Activated T-helper 2 cell treated with anti-CD3 and anti-CD28 coated beads, Interferon-gamma antibody, Interleukin-2, Interleukin-4, amounts not matched to agents 10 μg/mL and 5 μg/mL and 100 μg/mL, durations not matched to agents 14 hours and 24 hours and 36 hours (primary cell): ENCODE measurements at regions not wholly inside any gene's neighbourhood (a gene's known extent, or its start where the extent isn't known, plus 50 kb on each side); places are given as distances from the start of the nearest gene placed in this dataset.

Source experiments
- DNase-seq: peaks from one replicate; pipeline ENCODE4 v3.0.0; 2021; ENCODE audit warnings: low spot score
- H3K27ac Mint-ChIP-seq: one replicate; pipeline ENCODE4 v1.8.0; 2021; ENCODE audit warnings: mixed read lengths
- H3K27me3 Mint-ChIP-seq: one replicate; pipeline ENCODE4 v1.8.0; 2021; ENCODE audit warnings: low read depth, mixed read lengths
- H3K36me3 Mint-ChIP-seq: one replicate; pipeline ENCODE4 v1.8.0; 2021; ENCODE audit warnings: low read depth, mixed read lengths
- H3K4me1 Mint-ChIP-seq: one replicate; pipeline ENCODE4 v1.8.0; 2021; ENCODE audit warnings: low read depth, mixed read lengths
- H3K4me3 Mint-ChIP-seq: one replicate; pipeline ENCODE4 v1.8.0; 2021; ENCODE audit warnings: low read depth, mild to moderate bottlenecking, moderate library complexity, mixed read lengths
- H3K9me3 Mint-ChIP-seq: one replicate; pipeline ENCODE4 v1.8.0; 2021; ENCODE audit warnings: mixed read lengths
- intact Hi-C: fragments of 100-400 bp; cut with micrococcal nuclease; formaldehyde crosslinking; loops from one replicate; pipeline ENCODE4 v1.15.1; 2023

DNA sequence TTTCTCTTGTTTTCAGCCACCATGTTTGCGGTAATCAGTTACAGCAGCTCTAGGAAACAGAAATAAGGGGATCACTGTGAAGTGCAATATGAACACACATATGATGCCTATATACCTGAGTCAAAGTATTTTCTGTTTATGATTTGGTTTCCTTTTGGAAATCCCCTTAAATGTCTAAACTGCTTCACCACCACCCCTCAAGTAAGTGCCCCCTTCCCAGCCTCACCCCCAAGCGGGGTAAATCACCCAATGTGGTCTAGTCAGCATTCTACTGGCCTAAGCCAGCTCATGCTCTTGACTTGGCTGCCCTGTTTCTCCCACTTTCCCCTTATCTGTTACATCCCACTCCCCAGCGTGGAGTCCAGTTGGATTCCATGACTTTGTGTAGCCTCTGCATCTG is 176.5 kb downstream of the QDPR start:
- Mint-ChIP-seq H3K27ac (peak overlapping the region; percentile 39), H3K27me3 (peaks cover 2% of the 10 kb centered on the region), H3K9me3 (no peaks in the 10 kb centered on the region), H3K4me1 (peaks cover 43% of the 10 kb centered on the region), H3K4me3 (no peak overlapping the region), H3K36me3 (no peaks in the 10 kb centered on the region)
- intact Hi-C loops, result loop anchor here (5.0 to 10.0 kb wide), 2 partner anchors 137 to 479 kb away; partner anchors contain the start of genes DCAF16 and NCAPG
- DNase-seq, result no peak

DNA sequence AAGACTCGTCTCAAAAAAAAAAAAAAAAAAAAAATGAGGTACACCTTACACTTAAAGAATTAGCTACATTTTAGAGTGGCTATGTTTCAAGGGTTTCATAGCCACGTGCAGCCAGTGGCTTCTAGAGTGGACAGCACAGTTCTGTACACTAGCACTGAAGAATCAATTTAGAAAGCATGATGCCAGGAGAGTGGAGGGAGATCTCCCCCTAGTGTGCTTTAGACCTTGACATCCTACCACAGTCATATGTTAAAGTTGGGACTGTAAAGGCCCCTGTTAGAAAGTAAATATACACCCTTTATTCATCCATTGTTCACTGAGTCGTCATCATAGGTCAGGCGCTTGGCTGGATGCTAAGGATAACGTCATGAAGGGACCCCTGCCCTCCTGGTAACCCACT is 179.4 kb downstream of the QDPR start:
- Mint-ChIP-seq H3K27me3 (peaks cover 2% of the 10 kb centered on the region), H3K27ac (no peak overlapping the region), H3K9me3 (no peaks in the 10 kb centered on the region), H3K4me1 (peaks cover 40% of the 10 kb centered on the region), H3K36me3 (no peaks in the 10 kb centered on the region), H3K4me3 (no peak overlapping the region)
- intact Hi-C loops, result loop anchor here (10.0 kb wide), 1 partner anchor 482 kb away; the partner anchor contains the start of genes DCAF16 and NCAPG
- no peak for DNase-seq

DNA sequence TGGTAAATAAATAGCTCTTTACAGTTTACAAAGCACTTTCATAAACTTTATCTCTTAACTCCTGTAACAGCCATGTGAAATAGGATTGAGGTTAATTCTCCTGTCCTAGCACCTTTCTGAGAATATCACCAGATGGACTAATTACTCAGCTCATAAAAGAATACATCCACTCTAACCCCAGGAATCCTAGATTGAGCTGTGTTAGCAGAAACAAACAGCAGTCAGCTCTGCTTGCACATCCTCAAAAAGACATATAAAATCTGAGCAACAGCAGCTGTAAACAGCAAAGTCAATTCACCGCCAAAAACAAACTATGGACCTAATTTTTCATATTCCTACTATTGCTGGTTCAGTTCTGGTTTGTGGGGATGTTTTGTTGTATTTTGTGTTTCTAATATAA is 182.8 kb downstream of the QDPR start:
- no peak for DNase-seq
- Mint-ChIP-seq H3K27me3 (peaks cover 4% of the 10 kb centered on the region), H3K4me3 (no peak overlapping the region), H3K36me3 (no peaks in the 10 kb centered on the region), H3K9me3 (no peaks in the 10 kb centered on the region), H3K4me1 (peaks cover 22% of the 10 kb centered on the region), H3K27ac (no peak overlapping the region)
- intact Hi-C loops, result no loop called here

DNA sequence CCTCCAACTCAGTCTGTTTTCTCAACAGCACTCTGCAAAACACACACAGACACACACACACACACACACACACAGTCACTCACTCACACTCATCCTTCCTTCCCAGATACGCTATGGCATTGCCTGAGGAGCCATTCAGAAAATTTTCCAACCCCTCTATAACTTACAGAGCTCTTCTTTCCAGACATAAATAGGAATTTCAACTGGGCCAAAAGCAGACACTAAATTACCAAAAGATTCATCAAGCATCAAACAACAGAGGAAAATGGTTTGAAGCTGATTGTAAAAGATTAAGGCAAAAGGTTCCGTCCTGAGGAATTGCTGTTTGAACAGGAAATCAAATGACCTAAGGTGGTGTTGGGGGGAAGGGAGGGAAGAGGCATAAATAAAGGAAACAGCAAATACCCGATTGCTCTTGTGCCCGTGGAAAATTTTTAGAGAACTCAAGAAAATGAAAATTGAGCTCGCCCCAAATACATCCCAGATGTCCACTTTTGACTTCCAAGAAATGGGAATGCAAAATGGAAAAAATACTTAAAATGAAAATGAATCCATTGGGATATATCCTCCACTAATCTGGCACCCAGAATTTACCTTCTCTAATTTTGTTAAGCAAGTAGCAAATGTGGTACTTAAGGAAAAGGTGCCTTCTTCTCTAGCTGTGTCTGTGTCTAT is 183.6 kb downstream of the QDPR start:
- Mint-ChIP-seq H3K9me3 (no peaks in the 10 kb centered on the region), H3K27ac (no peak overlapping the region), H3K4me3 (no peak overlapping the region), H3K4me1 (peaks cover 23% of the 10 kb centered on the region), H3K27me3 (peaks cover 3% of the 10 kb centered on the region), H3K36me3 (no peaks in the 10 kb centered on the region)
- intact Hi-C loops, result no loop called here
- DNase-seq, result no peak

DNA sequence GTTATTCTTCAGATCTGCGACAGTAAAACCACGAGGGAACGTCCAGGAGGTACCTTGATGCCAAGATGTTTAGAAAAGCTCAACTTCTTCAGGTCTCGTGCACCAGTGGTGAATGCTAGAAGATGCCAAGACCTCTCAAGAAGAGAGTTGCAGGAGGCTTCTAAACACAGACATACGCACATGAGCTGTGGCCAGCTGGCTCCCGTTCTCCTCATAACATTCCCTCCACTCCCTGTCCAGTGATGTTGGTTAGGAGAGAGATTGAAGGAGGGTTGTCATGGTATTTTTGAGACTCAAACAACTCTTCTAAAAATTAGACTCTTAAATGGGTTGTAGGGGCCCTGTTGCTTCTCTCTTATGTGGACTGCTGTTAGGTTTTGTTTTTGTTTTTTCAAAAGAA is 184.3 kb downstream of the QDPR start:
- H3K36me3 Mint-ChIP-seq, result no peaks in the 10 kb centered on the region
- H3K9me3 Mint-ChIP-seq, result no peaks in the 10 kb centered on the region
- peaks cover 23% of the 10 kb centered on the region for H3K4me1 Mint-ChIP-seq
- H3K4me3 Mint-ChIP-seq, result no peak overlapping the region
- no peak for DNase-seq
- intact Hi-C loops, result no loop called here
- peaks cover 3% of the 10 kb centered on the region for H3K27me3 Mint-ChIP-seq
- no peak overlapping the region for H3K27ac Mint-ChIP-seq

DNA sequence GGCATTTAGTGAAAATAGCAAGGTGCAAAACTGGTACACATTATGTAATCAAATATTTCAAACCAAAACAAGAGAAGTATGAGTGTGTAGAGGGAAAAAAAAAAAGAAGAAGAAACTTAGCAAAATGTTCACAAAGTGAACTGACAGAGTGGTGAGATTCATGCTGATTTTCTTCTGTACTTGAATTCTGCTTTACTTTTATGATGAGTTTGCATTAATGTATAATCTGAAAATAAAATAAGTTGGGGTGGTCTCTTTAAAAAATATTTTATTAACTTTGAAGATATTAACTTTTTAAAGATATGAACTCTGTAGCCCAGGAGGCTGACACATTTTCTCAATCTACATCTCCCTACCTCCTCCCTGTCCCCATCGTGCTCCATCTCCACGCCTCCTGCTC is 185.1 kb downstream of the QDPR start:
- peaks cover 23% of the 10 kb centered on the region for H3K4me1 Mint-ChIP-seq
- H3K9me3 Mint-ChIP-seq, result no peaks in the 10 kb centered on the region
- no peaks in the 10 kb centered on the region for H3K36me3 Mint-ChIP-seq
- no peak overlapping the region for H3K4me3 Mint-ChIP-seq
- DNase-seq, result no peak
- intact Hi-C loops, result no loop called here
- peaks cover 3% of the 10 kb centered on the region for H3K27me3 Mint-ChIP-seq
- H3K27ac Mint-ChIP-seq, result no peak overlapping the region

DNA sequence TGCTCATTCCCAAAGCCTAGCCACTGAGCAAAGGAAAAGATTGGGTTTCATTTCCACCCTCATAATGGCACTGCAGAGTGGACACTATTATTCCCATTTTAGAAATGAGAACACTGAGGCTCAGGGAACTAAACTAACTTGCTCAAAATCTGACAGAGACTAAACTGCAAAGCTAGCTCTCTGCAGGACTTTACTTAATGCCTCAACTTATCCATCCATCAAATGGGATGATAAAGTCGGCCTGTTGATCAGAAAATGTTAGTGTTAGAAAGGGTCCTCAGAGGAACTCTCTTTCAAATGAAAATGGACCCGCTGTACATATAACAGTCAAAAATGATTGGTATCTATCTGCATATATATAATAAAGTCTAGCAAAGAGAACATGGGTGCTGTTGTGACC is 186.8 kb downstream of the QDPR start:
- DNase-seq, result no peak
- H3K4me3 Mint-ChIP-seq, result no peak overlapping the region
- intact Hi-C loops, result loop anchor here (2.0 kb wide), 1 partner anchor 408 kb away; no protein-coding TSS in a partner anchor

DNA sequence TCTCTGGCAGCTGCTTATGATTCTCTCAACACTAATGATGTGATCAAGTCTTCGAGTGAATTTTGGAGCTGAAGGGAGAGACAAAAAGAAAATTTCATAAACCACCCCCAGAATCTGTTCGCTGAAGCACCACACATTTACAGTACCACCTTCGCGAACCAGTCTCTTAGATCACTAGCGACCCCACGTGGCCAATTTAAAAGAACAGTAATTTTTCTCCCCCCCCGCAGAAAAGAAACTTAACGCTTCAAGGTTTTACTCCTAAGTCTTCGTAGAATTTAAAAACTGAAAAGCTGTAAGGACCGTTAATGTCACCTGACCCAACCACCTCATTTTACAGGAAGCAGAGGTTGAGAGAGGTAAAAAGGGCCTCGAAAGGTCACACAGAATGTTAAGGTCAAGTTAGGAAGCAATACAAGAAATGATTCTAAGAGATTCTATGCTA is 187.5 kb downstream of the QDPR start:
- intact Hi-C loops, result loop anchor here (1.0 to 2.0 kb wide), 2 partner anchors 408 to 530 kb away; no protein-coding TSS in a partner anchor
- Mint-ChIP-seq H3K27me3 (peaks cover 3% of the 10 kb centered on the region), H3K4me1 (peaks cover 18% of the 10 kb centered on the region), H3K9me3 (no peaks in the 10 kb centered on the region), H3K36me3 (no peaks in the 10 kb centered on the region), H3K27ac (no peak overlapping the region), H3K4me3 (peak overlapping the region; percentile 38)
- peak; percentile 30 for DNase-seq

More for the DNA sequence above, 186.8 kb downstream of the QDPR start:
- no peaks in the 10 kb centered on the region for H3K36me3 Mint-ChIP-seq
- H3K27me3 Mint-ChIP-seq, result peaks cover 3% of the 10 kb centered on the region
- H3K4me1 Mint-ChIP-seq, result peaks cover 18% of the 10 kb centered on the region
- no peak overlapping the region for H3K27ac Mint-ChIP-seq
- H3K9me3 Mint-ChIP-seq, result no peaks in the 10 kb centered on the region

DNA sequence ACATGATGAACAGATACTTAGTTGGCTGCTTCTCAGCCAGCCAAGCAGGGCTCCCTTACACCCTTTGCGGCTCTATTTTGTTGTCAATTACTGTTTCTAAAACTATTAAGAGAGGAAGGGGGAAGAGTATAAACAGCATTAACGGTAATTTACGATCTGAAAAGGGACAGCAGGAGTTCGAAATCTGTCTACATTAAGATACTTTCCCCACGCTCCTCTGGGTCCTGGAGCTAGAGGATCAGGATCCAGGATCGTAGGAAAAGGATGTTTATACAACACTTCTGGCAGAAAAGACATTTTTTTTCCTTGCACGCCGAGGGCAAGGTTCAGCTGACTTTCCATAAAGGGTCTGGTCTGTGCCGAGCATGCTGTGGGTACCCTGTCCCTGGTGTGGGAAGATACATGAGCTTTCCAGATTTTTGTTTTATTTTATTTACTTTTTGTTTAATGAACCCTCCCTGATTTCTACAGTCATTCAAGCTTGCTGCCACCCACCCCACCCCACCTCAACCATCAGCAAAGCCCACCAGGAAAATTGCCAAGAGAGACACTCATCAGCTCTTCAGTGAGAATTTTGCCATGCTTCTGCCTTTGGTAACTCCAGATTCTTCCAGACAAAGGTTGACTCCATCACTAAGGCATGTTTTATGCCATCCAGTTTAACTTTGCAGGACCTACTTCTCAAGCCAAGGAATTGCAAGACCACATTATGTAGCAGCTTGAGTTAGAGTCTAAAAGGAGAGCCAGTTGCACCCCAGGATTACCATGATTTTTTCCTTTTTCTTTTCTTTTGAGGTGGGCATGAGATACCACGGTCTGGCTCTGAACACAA is 188.1 kb downstream of the QDPR start:
- Mint-ChIP-seq H3K27me3 (peaks cover 3% of the 10 kb centered on the region), H3K36me3 (no peaks in the 10 kb centered on the region), H3K9me3 (no peaks in the 10 kb centered on the region), H3K4me3 (peak overlapping the region; percentile 38), H3K27ac (no peak overlapping the region), H3K4me1 (peaks cover 18% of the 10 kb centered on the region)
- intact Hi-C loops, result loop anchor here (1.0 to 2.0 kb wide), 2 partner anchors 407 to 529 kb away; no protein-coding TSS in a partner anchor
- no peak for DNase-seq

DNA sequence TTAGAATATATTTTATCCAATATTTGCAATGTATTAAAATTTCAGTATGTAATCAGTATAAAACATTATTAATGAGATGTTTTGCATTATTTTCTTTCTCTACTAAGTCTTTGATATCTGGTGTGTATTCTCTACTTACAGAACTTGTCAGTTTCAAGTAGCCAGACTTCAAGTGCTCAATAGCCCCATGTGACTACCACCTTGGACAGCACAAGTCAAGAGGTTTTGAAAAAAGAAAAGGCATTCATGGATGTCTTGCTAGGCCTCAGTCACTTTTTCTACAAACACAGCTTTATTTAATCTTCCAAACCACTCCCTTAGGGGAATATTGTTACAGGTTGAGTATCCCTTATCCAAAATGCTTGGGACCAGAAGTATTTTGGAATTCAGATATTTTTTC is 189.4 kb downstream of the QDPR start:
- intact Hi-C loops, result no loop called here
- peaks cover 14% of the 10 kb centered on the region for H3K4me1 Mint-ChIP-seq
- peaks cover 3% of the 10 kb centered on the region for H3K27me3 Mint-ChIP-seq
- DNase-seq, result no peak
- no peaks in the 10 kb centered on the region for H3K36me3 Mint-ChIP-seq
- no peak overlapping the region for H3K27ac Mint-ChIP-seq
- no peak overlapping the region for H3K4me3 Mint-ChIP-seq
- H3K9me3 Mint-ChIP-seq, result no peaks in the 10 kb centered on the region

DNA sequence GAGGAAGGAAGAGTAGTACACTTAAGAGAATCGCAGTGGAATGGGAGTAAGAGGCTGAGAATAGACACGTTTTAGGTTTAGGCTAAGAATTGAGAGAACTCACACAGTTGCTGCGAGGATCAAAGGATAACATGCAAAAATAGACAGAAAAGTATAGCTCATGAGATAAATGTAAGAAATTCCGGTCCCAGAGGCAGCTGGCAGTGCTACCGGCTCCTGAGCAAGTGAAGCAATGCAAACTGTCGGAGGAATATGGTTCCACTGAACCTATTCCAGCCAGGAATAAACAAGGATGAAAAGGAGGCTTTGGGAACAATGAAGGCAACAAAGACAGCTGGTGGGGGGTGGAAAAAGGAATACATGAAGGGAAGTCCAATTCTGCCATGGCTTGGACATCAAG is 191.8 kb downstream of the QDPR start:
- peaks cover 9% of the 10 kb centered on the region for H3K27me3 Mint-ChIP-seq
- no peak overlapping the region for H3K4me3 Mint-ChIP-seq
- intact Hi-C loops, result no loop called here
- H3K27ac Mint-ChIP-seq, result no peak overlapping the region
- DNase-seq, result no peak
- no peaks in the 10 kb centered on the region for H3K9me3 Mint-ChIP-seq
- peaks cover 12% of the 10 kb centered on the region for H3K4me1 Mint-ChIP-seq
- no peaks in the 10 kb centered on the region for H3K36me3 Mint-ChIP-seq

DNA sequence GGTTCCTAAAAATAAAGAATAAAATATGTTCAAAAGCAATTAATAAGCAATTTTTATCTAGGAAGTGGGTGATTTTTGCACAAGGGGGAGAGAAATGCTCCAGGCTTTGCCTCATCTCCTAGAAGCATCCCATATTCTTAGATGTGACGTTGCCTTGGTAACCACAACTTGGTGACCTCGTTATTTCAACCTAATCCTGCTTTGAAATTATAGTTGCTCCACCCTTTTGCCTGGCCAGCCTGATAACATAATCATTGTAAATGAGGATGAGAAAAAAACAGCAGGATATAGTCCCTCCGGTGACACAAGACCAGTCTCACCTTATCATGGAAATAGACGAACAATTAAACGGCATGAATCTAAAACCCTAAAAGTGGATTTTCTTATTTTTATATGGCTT is 194.4 kb downstream of the QDPR start:
- no peak overlapping the region for H3K4me3 Mint-ChIP-seq
- H3K27ac Mint-ChIP-seq, result no peak overlapping the region
- DNase-seq, result no peak
- no peaks in the 10 kb centered on the region for H3K9me3 Mint-ChIP-seq
- no peaks in the 10 kb centered on the region for H3K36me3 Mint-ChIP-seq
- peaks cover 10% of the 10 kb centered on the region for H3K27me3 Mint-ChIP-seq
- no peaks in the 10 kb centered on the region for H3K4me1 Mint-ChIP-seq
- intact Hi-C loops, result no loop called here

DNA sequence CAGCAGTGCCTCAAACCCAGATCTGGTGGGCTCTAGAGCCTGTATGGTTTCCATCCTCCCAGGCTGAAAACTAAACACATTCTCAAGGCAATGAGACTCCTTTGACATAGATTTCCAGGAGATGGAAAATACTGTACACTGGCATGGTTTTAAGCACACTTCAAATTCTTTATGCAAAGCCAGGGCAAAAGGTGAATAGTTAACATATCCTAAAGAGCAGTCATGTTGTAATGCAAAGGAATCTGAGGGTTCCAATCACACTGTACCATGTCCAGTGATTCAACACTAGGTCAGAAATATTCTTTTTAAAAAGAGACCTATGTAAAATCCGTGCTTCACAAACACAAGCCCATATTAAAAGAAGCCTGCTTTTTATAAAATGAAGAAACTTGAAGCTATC is 195.3 kb downstream of the QDPR start:
- no peak for DNase-seq
- Mint-ChIP-seq H3K4me3 (no peak overlapping the region), H3K27me3 (peaks cover 10% of the 10 kb centered on the region), H3K4me1 (no peaks in the 10 kb centered on the region), H3K36me3 (no peaks in the 10 kb centered on the region), H3K9me3 (no peaks in the 10 kb centered on the region), H3K27ac (no peak overlapping the region)
- intact Hi-C loops, result no loop called here
